ENCODE measurements at regions not wholly inside any gene's neighbourhood (a gene's known extent, or its start where the extent isn't known, plus 50 kb on each side); places are given as distances from the start of the nearest gene placed in this dataset.

- TF ChIP-seq CTCF (IDR thresholded peaks at IDR 0.05; ENCODE audit: insufficient read depth, low read length, poor library complexity, severe bottlenecking): no peak
- no peaks in the 10 kb centered on the region for H3K36me3 ChIP-seq (ENCODE audit: control insufficient read depth, insufficient read depth, low read length)
- no peak for DNase-seq (ENCODE audit: low read depth)
- H3K4me3 ChIP-seq (ENCODE audit: low read depth, low read length): no peak overlapping the region
- H3K27me3 ChIP-seq (ENCODE audit: control insufficient read depth, insufficient read depth, low read length): no peaks in the 10 kb centered on the region
Observed at GRCh38 chr12:75877763-75878621, 153.6 kb downstream of the PHLDA1 start.

- no peaks in the 10 kb centered on the region for H3K36me3 ChIP-seq (ENCODE audit: control insufficient read depth, insufficient read depth, low read length)
- no peak for TF ChIP-seq CTCF (IDR thresholded peaks at IDR 0.05; ENCODE audit: insufficient read depth, low read length, poor library complexity, severe bottlenecking)
- no peaks in the 10 kb centered on the region for H3K27me3 ChIP-seq (ENCODE audit: control insufficient read depth, insufficient read depth, low read length)
- no peak for DNase-seq (ENCODE audit: low read depth)
- no peak overlapping the region for H3K4me3 ChIP-seq (ENCODE audit: low read depth, low read length)
Observed at GRCh38 chr12:75876832-75877762, 154.5 kb downstream of the PHLDA1 start.

- Histone ChIP-seq H3K27me3 (ENCODE audit: control insufficient read depth, insufficient read depth, low read length) (no peaks in the 10 kb centered on the region), H3K4me3 (ENCODE audit: low read depth, low read length) (no peak overlapping the region), H3K36me3 (ENCODE audit: control insufficient read depth, insufficient read depth, low read length) (no peaks in the 10 kb centered on the region)
- no peak for TF ChIP-seq CTCF (IDR thresholded peaks at IDR 0.05; ENCODE audit: insufficient read depth, low read length, poor library complexity, severe bottlenecking)
- DNase-seq (ENCODE audit: low read depth): no peak
Observed at GRCh38 chr12:75874441-75874840, 157.1 kb downstream of the PHLDA1 start.

- Histone ChIP-seq H3K27me3 (ENCODE audit: control insufficient read depth, insufficient read depth, low read length) (no peaks in the 10 kb centered on the region), H3K4me3 (ENCODE audit: low read depth, low read length) (no peak overlapping the region), H3K36me3 (ENCODE audit: control insufficient read depth, insufficient read depth, low read length) (no peaks in the 10 kb centered on the region)
- no peak for TF ChIP-seq CTCF (IDR thresholded peaks at IDR 0.05; ENCODE audit: insufficient read depth, low read length, poor library complexity, severe bottlenecking)
- DNase-seq (ENCODE audit: low read depth): no peak
Observed at GRCh38 chr12:75872762-75873161, 158.8 kb downstream of the PHLDA1 start.

GRCh38 chr12:75870878-75871277, 160.7 kb downstream of the PHLDA1 start:
- Histone ChIP-seq H3K4me3 (ENCODE audit: low read depth, low read length) (no peak overlapping the region), H3K36me3 (ENCODE audit: control insufficient read depth, insufficient read depth, low read length) (no peaks in the 10 kb centered on the region), H3K27me3 (ENCODE audit: control insufficient read depth, insufficient read depth, low read length) (no peaks in the 10 kb centered on the region)
- no peak for TF ChIP-seq CTCF (IDR thresholded peaks at IDR 0.05; ENCODE audit: insufficient read depth, low read length, poor library complexity, severe bottlenecking)
- DNase-seq (ENCODE audit: low read depth): no peak

Data from kidney epithelial cell (primary cell).